ENCODE measurements at regions not wholly inside any gene's neighbourhood (a gene's known extent, or its start where the extent isn't known, plus 50 kb on each side); places are given as distances from the start of the nearest gene placed in this dataset.
"Not testable (repeated sequence)": the region's sequence is repeated elsewhere in the genome, so short reads cannot be mapped to it uniquely, and the experiment has no call there.

- no peaks in the 10 kb centered on the region for H3K4me1 ChIP-seq (ENCODE audit: low read length)
- no peak overlapping the region for H2AFZ ChIP-seq (ENCODE audit: low read length)
- H4K20me1 ChIP-seq (ENCODE audit: insufficient read depth, low read depth, low read length) = no peaks in the 10 kb centered on the region
- H3K9me3 ChIP-seq (ENCODE audit: low read length) = no peaks in the 10 kb centered on the region
- no peak for DNase-seq
- no peak overlapping the region for H3K9ac ChIP-seq (ENCODE audit: low read length)
- no peaks in the 10 kb centered on the region for H3K9me2 ChIP-seq (replicated peaks; ENCODE audit: insufficient read depth, low read length)
- no peak overlapping the region for H3K4me3 ChIP-seq (ENCODE audit: low read length)
- no peaks in the 10 kb centered on the region for H3K79me2 ChIP-seq (ENCODE audit: low read length)
- no peak overlapping the region for H3K27ac ChIP-seq (ENCODE audit: low read length)
- H3K27me3 ChIP-seq (ENCODE audit: low read length) = no peaks in the 10 kb centered on the region
- H3K36me3 ChIP-seq (ENCODE audit: insufficient read depth, low read length) = no peaks in the 10 kb centered on the region
- H3K4me2 ChIP-seq (ENCODE audit: low read depth, low read length, poor library complexity, severe bottlenecking) = no peak overlapping the region
Measured at GRCh38 chr10:3570131-3570729, 214.8 kb downstream of the KLF6 start.

GRCh38 chr10:3568983-3569382 is 216.0 kb downstream of the KLF6 start:
- no peaks in the 10 kb centered on the region for H3K27me3 ChIP-seq (ENCODE audit: low read length)
- no peaks in the 10 kb centered on the region for H3K36me3 ChIP-seq (ENCODE audit: insufficient read depth, low read length)
- no peaks in the 10 kb centered on the region for H3K79me2 ChIP-seq (ENCODE audit: low read length)
- no peaks in the 10 kb centered on the region for H3K9me2 ChIP-seq (replicated peaks; ENCODE audit: insufficient read depth, low read length)
- no peak overlapping the region for H3K27ac ChIP-seq (ENCODE audit: low read length)
- DNase-seq = no peak
- H3K4me1 ChIP-seq (ENCODE audit: low read length) = no peaks in the 10 kb centered on the region
- H3K9ac ChIP-seq (ENCODE audit: low read length) = no peak overlapping the region
- no peak overlapping the region for H2AFZ ChIP-seq (ENCODE audit: low read length)
- H4K20me1 ChIP-seq (ENCODE audit: insufficient read depth, low read depth, low read length) = no peaks in the 10 kb centered on the region
- no peak overlapping the region for H3K4me2 ChIP-seq (ENCODE audit: low read depth, low read length, poor library complexity, severe bottlenecking)
- no peak overlapping the region for H3K4me3 ChIP-seq (ENCODE audit: low read length)
- H3K9me3 ChIP-seq (ENCODE audit: low read length) = no peaks in the 10 kb centered on the region

GRCh38 chr10:3568392-3568791 is 216.6 kb downstream of the KLF6 start:
- H3K79me2 ChIP-seq (ENCODE audit: low read length) = no peaks in the 10 kb centered on the region
- no peak overlapping the region for H2AFZ ChIP-seq (ENCODE audit: low read length)
- H3K9me2 ChIP-seq (replicated peaks; ENCODE audit: insufficient read depth, low read length) = no peaks in the 10 kb centered on the region

GRCh38 chr10:3567291-3567963 is 217.6 kb downstream of the KLF6 start:
- Histone ChIP-seq H3K4me1 (ENCODE audit: low read length) (no peaks in the 10 kb centered on the region), H3K4me3 (ENCODE audit: low read length) (no peak overlapping the region), H3K79me2 (ENCODE audit: low read length) (no peaks in the 10 kb centered on the region), H4K20me1 (ENCODE audit: insufficient read depth, low read depth, low read length) (no peaks in the 10 kb centered on the region), H3K4me2 (ENCODE audit: low read depth, low read length, poor library complexity, severe bottlenecking) (no peak overlapping the region), H2AFZ (ENCODE audit: low read length) (no peak overlapping the region), H3K9ac (ENCODE audit: low read length) (no peak overlapping the region), H3K27me3 (ENCODE audit: low read length) (no peaks in the 10 kb centered on the region), H3K9me2 (replicated peaks; ENCODE audit: insufficient read depth, low read length) (no peaks in the 10 kb centered on the region), H3K27ac (ENCODE audit: low read length) (no peak overlapping the region), H3K36me3 (ENCODE audit: insufficient read depth, low read length) (no peaks in the 10 kb centered on the region), H3K9me3 (ENCODE audit: low read length) (no peaks in the 10 kb centered on the region)
- DNase-seq = no peak

More at GRCh38 chr10:3568392-3568791, 216.6 kb downstream of the KLF6 start:
- H3K27me3 ChIP-seq (ENCODE audit: low read length) = no peaks in the 10 kb centered on the region
- H3K4me2 ChIP-seq (ENCODE audit: low read depth, low read length, poor library complexity, severe bottlenecking) = no peak overlapping the region
- H3K4me3 ChIP-seq (ENCODE audit: low read length) = no peak overlapping the region
- H3K27ac ChIP-seq (ENCODE audit: low read length) = no peak overlapping the region
- H4K20me1 ChIP-seq (ENCODE audit: insufficient read depth, low read depth, low read length) = no peaks in the 10 kb centered on the region
- no peak for DNase-seq
- no peaks in the 10 kb centered on the region for H3K9me3 ChIP-seq (ENCODE audit: low read length)
- H3K4me1 ChIP-seq (ENCODE audit: low read length) = no peaks in the 10 kb centered on the region
- no peaks in the 10 kb centered on the region for H3K36me3 ChIP-seq (ENCODE audit: insufficient read depth, low read length)
- H3K9ac ChIP-seq (ENCODE audit: low read length) = no peak overlapping the region

- Histone ChIP-seq H2AFZ (ENCODE audit: low read length) (no peak overlapping the region), H3K79me2 (ENCODE audit: low read length) (no peaks in the 10 kb centered on the region), H3K4me2 (ENCODE audit: low read depth, low read length, poor library complexity, severe bottlenecking) (no peak overlapping the region), H3K27me3 (ENCODE audit: low read length) (no peaks in the 10 kb centered on the region), H3K9me3 (ENCODE audit: low read length) (no peaks in the 10 kb centered on the region), H4K20me1 (ENCODE audit: insufficient read depth, low read depth, low read length) (no peaks in the 10 kb centered on the region), H3K27ac (ENCODE audit: low read length) (no peak overlapping the region), H3K9me2 (replicated peaks; ENCODE audit: insufficient read depth, low read length) (no peaks in the 10 kb centered on the region), H3K36me3 (ENCODE audit: insufficient read depth, low read length) (no peaks in the 10 kb centered on the region), H3K9ac (ENCODE audit: low read length) (no peak overlapping the region), H3K4me1 (ENCODE audit: low read length) (no peaks in the 10 kb centered on the region), H3K4me3 (ENCODE audit: low read length) (no peak overlapping the region)
- no peak for DNase-seq
Measured at GRCh38 chr10:3566627-3567026, 218.4 kb downstream of the KLF6 start.

- H3K27ac ChIP-seq (ENCODE audit: low read length) = no peak overlapping the region
- no peaks in the 10 kb centered on the region for H4K20me1 ChIP-seq (ENCODE audit: insufficient read depth, low read depth, low read length)
- H3K4me3 ChIP-seq (ENCODE audit: low read length) = no peak overlapping the region
- no peaks in the 10 kb centered on the region for H3K9me3 ChIP-seq (ENCODE audit: low read length)
- no peak overlapping the region for H2AFZ ChIP-seq (ENCODE audit: low read length)
- H3K27me3 ChIP-seq (ENCODE audit: low read length) = no peaks in the 10 kb centered on the region
- no peak for DNase-seq
- H3K4me2 ChIP-seq (ENCODE audit: low read depth, low read length, poor library complexity, severe bottlenecking) = no peak overlapping the region
- no peaks in the 10 kb centered on the region for H3K9me2 ChIP-seq (replicated peaks; ENCODE audit: insufficient read depth, low read length)
- no peak overlapping the region for H3K9ac ChIP-seq (ENCODE audit: low read length)
- H3K79me2 ChIP-seq (ENCODE audit: low read length) = no peaks in the 10 kb centered on the region
- H3K36me3 ChIP-seq (ENCODE audit: insufficient read depth, low read length) = no peaks in the 10 kb centered on the region
- no peaks in the 10 kb centered on the region for H3K4me1 ChIP-seq (ENCODE audit: low read length)
Measured at GRCh38 chr10:3564346-3565002, 220.5 kb downstream of the KLF6 start.

GRCh38 chr10:3563298-3563697 is 221.7 kb downstream of the KLF6 start:
- no peak overlapping the region for H3K4me2 ChIP-seq (ENCODE audit: low read depth, low read length, poor library complexity, severe bottlenecking)
- no peak overlapping the region for H3K4me3 ChIP-seq (ENCODE audit: low read length)
- H4K20me1 ChIP-seq (ENCODE audit: insufficient read depth, low read depth, low read length) = no peaks in the 10 kb centered on the region
- no peak for DNase-seq
- no peaks in the 10 kb centered on the region for H3K27me3 ChIP-seq (ENCODE audit: low read length)
- no peaks in the 10 kb centered on the region for H3K79me2 ChIP-seq (ENCODE audit: low read length)
- no peaks in the 10 kb centered on the region for H3K9me3 ChIP-seq (ENCODE audit: low read length)
- no peak overlapping the region for H3K9ac ChIP-seq (ENCODE audit: low read length)
- H3K9me2 ChIP-seq (replicated peaks; ENCODE audit: insufficient read depth, low read length) = no peaks in the 10 kb centered on the region
- no peak overlapping the region for H3K27ac ChIP-seq (ENCODE audit: low read length)
- H3K36me3 ChIP-seq (ENCODE audit: insufficient read depth, low read length) = no peaks in the 10 kb centered on the region
- no peaks in the 10 kb centered on the region for H3K4me1 ChIP-seq (ENCODE audit: low read length)
- no peak overlapping the region for H2AFZ ChIP-seq (ENCODE audit: low read length)

- H3K9me2 ChIP-seq (replicated peaks; ENCODE audit: insufficient read depth, low read length); H3K9ac ChIP-seq (ENCODE audit: low read length); H3K27ac ChIP-seq (ENCODE audit: low read length); H3K4me2 ChIP-seq (ENCODE audit: low read depth, low read length, poor library complexity, severe bottlenecking); DNase-seq; H3K4me1 ChIP-seq (ENCODE audit: low read length); H3K36me3 ChIP-seq (ENCODE audit: insufficient read depth, low read length); H3K9me3 ChIP-seq (ENCODE audit: low read length); H2AFZ ChIP-seq (ENCODE audit: low read length); H4K20me1 ChIP-seq (ENCODE audit: insufficient read depth, low read depth, low read length); H3K4me3 ChIP-seq (ENCODE audit: low read length); H3K27me3 ChIP-seq (ENCODE audit: low read length); H3K79me2 ChIP-seq (ENCODE audit: low read length): not testable (repeated sequence)
Measured at GRCh38 chr10:3560628-3561027, 224.4 kb downstream of the KLF6 start.

Data from Karpas-422 (cell line).